Stomach (tissue), 4 donors: ENCODE measurements at regions not wholly inside any gene's neighbourhood (a gene's known extent, or its start where the extent isn't known, plus 50 kb on each side); places are given as distances from the start of the nearest gene placed in this dataset.

Experiments
- EP300 ChIP-seq: sonication (generic); formaldehyde crosslinking; IDR thresholded peaks from one replicate; pipeline ENCODE4 v1.6.1; 2017; ENCODE audit warnings: antibody characterized with exemption
- POLR2A ChIP-seq, 4 donors: fragments of 450-650 bp; IDR thresholded peaks; one replicate each; pipeline ENCODE4 v1.6.1; 2016; ENCODE audit warnings: antibody characterized with exemption in 4 of 4, control low read depth in 2 of 4, mild to moderate bottlenecking in 1 of 4, moderate library complexity in 1 of 4
- TF ChIP-seq, protein P1 (sequence below), 7 experiments: fragments of 450-650 bp in 4 of 7; fragments of 200-600 bp in 3 of 7; sonication (generic) in 3 of 7; IDR thresholded peaks; one replicate each; pipeline ENCODE4 v1.5.1; 2016 to 2019; ENCODE audit warnings: antibody characterized with exemption in 7 of 7, control low read depth in 2 of 7, mild to moderate bottlenecking in 1 of 7

DNA sequence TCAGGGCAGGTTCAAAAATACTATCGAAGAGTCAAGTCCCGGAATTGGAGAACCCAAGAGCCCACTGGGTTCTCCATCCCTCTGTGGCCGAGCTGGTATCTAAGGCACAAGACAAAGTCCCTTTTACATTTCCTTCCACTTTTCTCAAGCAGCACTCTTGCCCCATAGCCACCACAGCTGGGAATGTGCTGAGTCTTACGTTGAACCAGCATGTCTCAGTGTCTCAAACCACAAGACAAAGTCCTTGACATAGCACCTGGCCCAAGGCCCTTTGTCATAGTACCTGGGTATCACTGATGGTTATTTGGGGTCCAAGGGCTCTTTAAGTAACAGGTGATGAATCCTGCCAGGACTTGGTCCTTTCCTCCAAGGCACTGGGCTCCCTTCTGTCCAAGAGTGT is 210.2 kb upstream of the IRS4 start:
- TF ChIP-seq POLR2A (IDR thresholded peaks at IDR 0.05), result no peak
- TF ChIP-seq, protein P1, sequence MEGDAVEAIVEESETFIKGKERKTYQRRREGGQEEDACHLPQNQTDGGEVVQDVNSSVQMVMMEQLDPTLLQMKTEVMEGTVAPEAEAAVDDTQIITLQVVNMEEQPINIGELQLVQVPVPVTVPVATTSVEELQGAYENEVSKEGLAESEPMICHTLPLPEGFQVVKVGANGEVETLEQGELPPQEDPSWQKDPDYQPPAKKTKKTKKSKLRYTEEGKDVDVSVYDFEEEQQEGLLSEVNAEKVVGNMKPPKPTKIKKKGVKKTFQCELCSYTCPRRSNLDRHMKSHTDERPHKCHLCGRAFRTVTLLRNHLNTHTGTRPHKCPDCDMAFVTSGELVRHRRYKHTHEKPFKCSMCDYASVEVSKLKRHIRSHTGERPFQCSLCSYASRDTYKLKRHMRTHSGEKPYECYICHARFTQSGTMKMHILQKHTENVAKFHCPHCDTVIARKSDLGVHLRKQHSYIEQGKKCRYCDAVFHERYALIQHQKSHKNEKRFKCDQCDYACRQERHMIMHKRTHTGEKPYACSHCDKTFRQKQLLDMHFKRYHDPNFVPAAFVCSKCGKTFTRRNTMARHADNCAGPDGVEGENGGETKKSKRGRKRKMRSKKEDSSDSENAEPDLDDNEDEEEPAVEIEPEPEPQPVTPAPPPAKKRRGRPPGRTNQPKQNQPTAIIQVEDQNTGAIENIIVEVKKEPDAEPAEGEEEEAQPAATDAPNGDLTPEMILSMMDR (IDR thresholded peaks at IDR 0.05), result no peak
- TF ChIP-seq EP300, result no peak
